K562 (cell line): ENCODE measurements at regions not wholly inside any gene's neighbourhood (a gene's known extent, or its start where the extent isn't known, plus 50 kb on each side); places are given as distances from the start of the nearest gene placed in this dataset.

ENCODE experiments used
- ATAC-seq: fragments of 200-7000 bp; cut with Tn5 transposase; 3 replicates; pipeline ENCODE4 v1.9.1; 2020; ENCODE audit warnings: moderate library complexity
- BruUV-seq: library from RNA; stranded (reverse); fragments of 400-500 nt; replicated peaks from 2 replicates; lab custom pipeline; 2021; lab: Mats Ljungman, UMichigan
- CTCF ChIA-PET: fragments of 300-600 bp; formaldehyde crosslinking; extraction: SDS; loops from one replicate; lab custom pipeline; 2021; ENCODE audit warnings: low intra/inter-chr PET ratio; lab: Yijun Ruan, JAX
- POLR2A ChIA-PET: fragments of 300-600, 350-650 bp; sonication (Branson Sonifier 250); formaldehyde crosslinking; extraction: SDS; loops from one replicate; lab custom pipeline; 2021; ENCODE audit warnings: antibody characterized with exemption, inconsistent platforms; lab: Yijun Ruan, JAX
- DNase-seq, 4 experiments: peaks; one replicate each; pipeline versions ENCODE4 v3.0.0 to v3.0.0-alpha.2; 2011 to 2018; ENCODE audit warnings: low spot score in 3 of 4, mixed read lengths in 3 of 4; ENCODE audit errors: extremely low read depth in 1 of 4
- FAIRE-seq: peaks from 2 replicates; lab custom pipeline; 2011; peaks lifted over from hg19 to GRCh38; lab: Jason Lieb, UNC
- H2AFZ ChIP-seq: 2 replicates; pipeline ENCODE4 v1.6.0; 2011; ENCODE audit warnings: low read depth, low read length, control low read depth, inconsistent platforms
- H3K27ac ChIP-seq: fragments of 200-600 bp; 3 replicates; pipeline ENCODE4 v1.8.0; 2011; ENCODE audit warnings: low read depth, mild to moderate bottlenecking, control low read depth, inconsistent platforms, low read length, moderate library complexity, mixed read lengths; ENCODE audit errors: extremely low read depth
- H3K27me3 ChIP-seq, 2 experiments: fragments of 300-600 bp in 1 of 2; 2 replicates in 1 of 2; 3 replicates in 1 of 2; pipeline versions ENCODE4 v1.6.0 to v1.8.0; 2011; ENCODE audit warnings: inconsistent platforms in 2 of 2, low read length in 2 of 2, mild to moderate bottlenecking in 1 of 2, mixed read lengths in 1 of 2, moderate library complexity in 1 of 2; ENCODE audit not compliant: control insufficient read depth in 2 of 2, insufficient read depth in 2 of 2
- H3K36me3 ChIP-seq: fragments of 300-600 bp; 3 replicates; pipeline ENCODE4 v1.8.0; 2011; ENCODE audit warnings: mild to moderate bottlenecking, low read length, inconsistent platforms; ENCODE audit not compliant: control insufficient read depth, insufficient read depth
- H3K4me1 ChIP-seq, 2 experiments: fragments of 200-600 bp in 1 of 2; replicated peaks in 1 of 2; 2 replicates in 1 of 2; 3 replicates in 1 of 2; pipeline versions ENCODE4 v1.5.1 to v1.8.0; 2011; ENCODE audit warnings: inconsistent platforms in 2 of 2, low read length in 2 of 2, mild to moderate bottlenecking in 1 of 2, mixed read lengths in 1 of 2, moderate library complexity in 1 of 2; ENCODE audit not compliant: control insufficient read depth in 2 of 2, insufficient read depth in 2 of 2
- H3K4me2 ChIP-seq: 2 replicates; pipeline ENCODE4 v1.6.1; 2011; ENCODE audit warnings: low read length, control low read depth, inconsistent platforms, mixed read lengths; ENCODE audit not compliant: insufficient read depth
- H3K4me3 ChIP-seq: fragments of 200-600 bp; sonication (generic), shearing (Covaris generic); 2 replicates; pipeline ENCODE4 v1.5.1; 2016; ENCODE audit warnings: control low read depth, inconsistent platforms
- H3K79me2 ChIP-seq: fragments of 200-600 bp; 3 replicates; pipeline ENCODE4 v1.8.0; 2011; ENCODE audit warnings: low read length, inconsistent platforms; ENCODE audit not compliant: control insufficient read depth, insufficient read depth
- H3K9ac ChIP-seq, 2 experiments: 2 replicates each; pipeline versions ENCODE4 v1.6.0 to v1.6.1; 2011; ENCODE audit warnings: low read depth in 2 of 2, low read length in 2 of 2, control low read depth in 1 of 2, inconsistent platforms in 1 of 2, mild to moderate bottlenecking in 1 of 2, mixed read lengths in 1 of 2; ENCODE audit not compliant: insufficient read depth in 1 of 2
- H3K9me1 ChIP-seq: one replicate; pipeline ENCODE4 v1.6.0; 2011; ENCODE audit warnings: inconsistent platforms, mild to moderate bottlenecking, low read length, moderate library complexity; ENCODE audit not compliant: control insufficient read depth, insufficient read depth
- H3K9me3 ChIP-seq: replicated peaks from 2 replicates; pipeline ENCODE4 v1.5.1; 2011; ENCODE audit warnings: low read depth, low read length, inconsistent platforms; ENCODE audit not compliant: control insufficient read depth, insufficient read depth
- H4K20me1 ChIP-seq: replicated peaks from 2 replicates; pipeline ENCODE4 v1.6.1; 2011; ENCODE audit warnings: low read length, inconsistent platforms, mixed read lengths; ENCODE audit not compliant: control insufficient read depth, insufficient read depth
- PATZ1 ChIP-seq: fragments of 250-450 bp; sonication (Bioruptor Pico); IDR thresholded peaks from 2 replicates; pipeline ENCODE4 v1.5.0; 2020; ENCODE audit warnings: mild to moderate bottlenecking, borderline replicate concordance
- RB1 ChIP-seq: fragments of 450-650 bp; IDR thresholded peaks from 2 replicates; pipeline ENCODE4 v1.6.1; 2017; ENCODE audit warnings: low read depth, mild to moderate bottlenecking
- RUNX1 ChIP-seq: sonication (generic); IDR thresholded peaks from 2 replicates; pipeline ENCODE4 v1.6.1; 2016; ENCODE audit warnings: antibody characterized with exemption, low read depth
- SUPT5H ChIP-seq: fragments of 450-650 bp; IDR thresholded peaks from 2 replicates; pipeline ENCODE4 v1.6.1; 2016
- TSHZ1 ChIP-seq: fragments of 250-450 bp; sonication (Bioruptor Pico); IDR thresholded peaks from 2 replicates; pipeline ENCODE4 v1.4.0; 2020; ENCODE audit warnings: mild to moderate bottlenecking, moderate library complexity
- ZNF280B ChIP-seq: fragments of 250-450 bp; sonication (Bioruptor Pico); IDR thresholded peaks from 2 replicates; pipeline ENCODE4 v1.5.1; 2021; ENCODE audit warnings: mild to moderate bottlenecking
- ZNF639 ChIP-seq, 2 experiments: fragments of 200-800 bp in 1 of 2; sonication (Bioruptor generic) in 1 of 2; sonication (generic) in 1 of 2; formaldehyde crosslinking in 1 of 2; IDR thresholded peaks in 1 of 2; conservative IDR thresholded peaks in 1 of 2; 2 replicates each; pipeline versions ENCODE4 v1.5.0 to v1.6.1; 2016 to 2020; ENCODE audit warnings: missing compliant biosample characterization in 1 of 2, missing genetic modification characterization in 1 of 2, missing genetic modification reagents in 1 of 2
- ZZZ3 ChIP-seq: fragments of 450-650 bp; IDR thresholded peaks from 2 replicates; pipeline ENCODE4 v1.6.1; 2016; ENCODE audit warnings: antibody characterized with exemption, mild to moderate bottlenecking, moderate library complexity
- WGBS: fragments of 100-300 bp; shearing (Covaris generic); methylation state at CpG from one replicate; pipeline ENCODE4 v1.1.6; 2016; ENCODE audit warnings: low coverage, mixed read lengths; ENCODE audit not compliant: insufficient coverage; ENCODE audit errors: missing lambda C conversion rate; 5-methylcytosine and 5-hydroxymethylcytosine counted together
- in situ Hi-C: fragments of 300-500 bp; cut with MboI; formaldehyde crosslinking; loops from 4 replicates; pipeline ENCODE4 v1.15.0; 2018; ENCODE audit warnings: inconsistent platforms, mixed read lengths
- intact Hi-C: fragments of 100-400 bp; cut with micrococcal nuclease; formaldehyde crosslinking; loops from 2 replicates; pipeline ENCODE4 v1.14.2; 2022

- Histone ChIP-seq H3K9me3 (no peaks in the 10 kb centered on the region), H3K9ac (no peak overlapping the region), H2AFZ (no peak overlapping the region), H3K9me1 (no peaks in the 10 kb centered on the region), H3K36me3 (no peaks in the 10 kb centered on the region), H3K79me2 (no peaks in the 10 kb centered on the region), H3K4me1 (no peaks in the 10 kb centered on the region), H4K20me1 (no peaks in the 10 kb centered on the region), H3K4me3 (no peak overlapping the region), H3K27ac (no peak overlapping the region), H3K4me2 (no peak overlapping the region), H3K27me3 (no peaks in the 10 kb centered on the region)
- CTCF ChIA-PET: no interaction called here
- ATAC-seq (no peak), DNase-seq (no peak), FAIRE-seq (no peak)
- WGBS: 0% methylated on average over 4 of the region's 4 CpGs
- POLR2A ChIA-PET: interaction anchor here (0.6 kb wide), 1 partner anchor 10 kb away, joined by 3 read pairs; no protein-coding TSS in a partner anchor
- no peak for TF ChIP-seq ZNF639 (CRISPR knock-in tag; conservative IDR thresholded peaks at IDR 0.05 in 1 of 2, IDR thresholded peaks at IDR 0.05 in 1 of 2)
- no peak for TF ChIP-seq RB1
- TF ChIP-seq ZNF280B (CRISPR knock-in tag): no peak
- no peak for TF ChIP-seq SUPT5H
- no peak for TF ChIP-seq ZZZ3
- no peak for TF ChIP-seq TSHZ1 (CRISPR knock-in tag)
- TF ChIP-seq RUNX1: no peak
- no peak for TF ChIP-seq PATZ1
- intact Hi-C loops: no loop called here
- in situ Hi-C loops: no loop called here
- BruUV-seq: no TSS peak
These were observed 217.0 kb upstream of the CCN2 start for GRCh38 chr6:132167929-132168892.
